Fibroblast of lung (primary cell): ENCODE measurements at regions not wholly inside any gene's neighbourhood (a gene's known extent, or its start where the extent isn't known, plus 50 kb on each side); places are given as distances from the start of the nearest gene placed in this dataset.

Experiments
- EZH2 ChIP-seq: IDR thresholded peaks from 2 replicates; pipeline ENCODE4 v1.5.1; 2012; ENCODE audit warnings: low read length, control low read depth, mild to moderate bottlenecking; ENCODE audit errors: missing control alignments
- TF ChIP-seq, protein P1 (sequence below), 2 donors: IDR thresholded peaks in 1 of 2; conservative IDR thresholded peaks in 1 of 2; 1 replicate in 1 of 2; 2 replicates in 1 of 2; pipeline ENCODE4 v1.5.1; 2011 to 2012; ENCODE audit warnings: low read length in 2 of 2, control low read depth in 1 of 2, inconsistent platforms in 1 of 2, low read depth in 1 of 2, mild to moderate bottlenecking in 1 of 2

DNA sequence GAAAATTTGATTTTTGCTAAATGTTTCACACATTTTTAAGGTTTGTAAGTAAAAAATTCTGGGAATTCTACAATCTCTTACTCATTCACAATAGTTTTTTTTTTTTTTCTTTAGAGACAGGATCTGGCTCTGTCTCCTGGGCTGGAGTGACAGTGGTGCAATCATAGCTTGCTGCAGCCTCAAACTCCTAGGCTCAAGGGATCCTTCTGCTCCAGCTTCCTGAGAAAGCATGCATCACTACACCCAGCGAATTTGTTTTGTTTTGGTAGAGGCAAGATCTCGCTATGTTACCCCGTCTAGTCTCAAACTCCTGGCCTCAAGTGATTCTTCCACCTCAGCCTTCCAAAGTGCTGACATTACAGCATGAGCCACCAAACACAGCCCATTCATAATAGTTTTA lies 232.8 kb downstream of the GJA1 start:
- TF ChIP-seq, protein P1, sequence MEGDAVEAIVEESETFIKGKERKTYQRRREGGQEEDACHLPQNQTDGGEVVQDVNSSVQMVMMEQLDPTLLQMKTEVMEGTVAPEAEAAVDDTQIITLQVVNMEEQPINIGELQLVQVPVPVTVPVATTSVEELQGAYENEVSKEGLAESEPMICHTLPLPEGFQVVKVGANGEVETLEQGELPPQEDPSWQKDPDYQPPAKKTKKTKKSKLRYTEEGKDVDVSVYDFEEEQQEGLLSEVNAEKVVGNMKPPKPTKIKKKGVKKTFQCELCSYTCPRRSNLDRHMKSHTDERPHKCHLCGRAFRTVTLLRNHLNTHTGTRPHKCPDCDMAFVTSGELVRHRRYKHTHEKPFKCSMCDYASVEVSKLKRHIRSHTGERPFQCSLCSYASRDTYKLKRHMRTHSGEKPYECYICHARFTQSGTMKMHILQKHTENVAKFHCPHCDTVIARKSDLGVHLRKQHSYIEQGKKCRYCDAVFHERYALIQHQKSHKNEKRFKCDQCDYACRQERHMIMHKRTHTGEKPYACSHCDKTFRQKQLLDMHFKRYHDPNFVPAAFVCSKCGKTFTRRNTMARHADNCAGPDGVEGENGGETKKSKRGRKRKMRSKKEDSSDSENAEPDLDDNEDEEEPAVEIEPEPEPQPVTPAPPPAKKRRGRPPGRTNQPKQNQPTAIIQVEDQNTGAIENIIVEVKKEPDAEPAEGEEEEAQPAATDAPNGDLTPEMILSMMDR (conservative IDR thresholded peaks at IDR 0.05 in 1 of 2, IDR thresholded peaks at IDR 0.05 in 1 of 2; ENCODE audit: low read depth in 1 of 2, low read length in 2 of 2): no peak
- no peak for TF ChIP-seq EZH2
